Nephron (organoid): ENCODE measurements at regions not wholly inside any gene's neighbourhood (a gene's known extent, or its start where the extent isn't known, plus 50 kb on each side); places are given as distances from the start of the nearest gene placed in this dataset.

ENCODE experiments used
- H3K27ac Mint-ChIP-seq, 3 experiments: 2 replicates each; pipeline ENCODE4 v1.8.0; 2020; ENCODE audit warnings: mixed read lengths in 3 of 3, mild to moderate bottlenecking in 2 of 3, moderate library complexity in 1 of 3
- H3K27me3 Mint-ChIP-seq: 2 replicates; pipeline ENCODE4 v1.8.0; 2021; ENCODE audit warnings: low read depth, mild to moderate bottlenecking, moderate library complexity, mixed read lengths
- H3K36me3 Mint-ChIP-seq: 2 replicates; pipeline ENCODE4 v1.8.0; 2020; ENCODE audit warnings: low read depth, mixed read lengths
- H3K4me1 Mint-ChIP-seq: 2 replicates; pipeline ENCODE4 v1.8.0; 2020; ENCODE audit warnings: mixed read lengths
- H3K4me3 Mint-ChIP-seq, 3 experiments: 2 replicates each; pipeline ENCODE4 v1.8.0; 2020; ENCODE audit warnings: mild to moderate bottlenecking in 3 of 3, mixed read lengths in 3 of 3, moderate library complexity in 2 of 3
- H3K9me3 Mint-ChIP-seq: 2 replicates; pipeline ENCODE4 v1.8.0; 2020; ENCODE audit warnings: mixed read lengths
- TF ChIP-seq, protein P1 (sequence below), 3 experiments: fragments of 200-600 bp; sonication (generic); IDR thresholded peaks; one replicate each; pipeline ENCODE4 v1.5.0; 2021; ENCODE audit warnings: antibody characterized with exemption in 3 of 3; ENCODE audit not compliant: unreplicated experiment in 3 of 3

DNA sequence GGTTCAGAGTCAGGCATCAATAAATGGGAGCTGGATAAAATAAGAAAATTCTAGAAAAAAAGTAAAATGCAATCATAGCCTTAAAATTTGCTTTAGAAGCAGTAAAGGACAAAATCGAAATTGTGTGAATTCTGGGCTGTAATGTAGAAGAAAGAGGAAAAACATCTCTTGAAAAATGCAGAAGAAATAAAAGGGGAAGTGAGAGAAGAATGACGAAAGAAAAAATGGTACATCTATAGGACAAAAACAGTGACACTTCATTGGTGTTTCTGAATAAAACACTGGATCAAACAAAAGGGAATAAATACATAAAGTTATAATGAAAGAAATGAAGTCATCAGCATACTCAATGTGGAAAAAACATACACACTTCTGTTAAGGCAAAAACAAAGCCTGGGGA, 642.3 kb downstream of the ACTL7B start:
- Mint-ChIP-seq H3K4me1 (peaks cover 13% of the 10 kb centered on the region), H3K27me3 (peaks cover 34% of the 10 kb centered on the region), H3K36me3 (no peaks in the 10 kb centered on the region), H3K4me3 (no peak overlapping the region), H3K27ac (no peak overlapping the region), H3K9me3 (peaks cover 8% of the 10 kb centered on the region)
- TF ChIP-seq, protein P1, sequence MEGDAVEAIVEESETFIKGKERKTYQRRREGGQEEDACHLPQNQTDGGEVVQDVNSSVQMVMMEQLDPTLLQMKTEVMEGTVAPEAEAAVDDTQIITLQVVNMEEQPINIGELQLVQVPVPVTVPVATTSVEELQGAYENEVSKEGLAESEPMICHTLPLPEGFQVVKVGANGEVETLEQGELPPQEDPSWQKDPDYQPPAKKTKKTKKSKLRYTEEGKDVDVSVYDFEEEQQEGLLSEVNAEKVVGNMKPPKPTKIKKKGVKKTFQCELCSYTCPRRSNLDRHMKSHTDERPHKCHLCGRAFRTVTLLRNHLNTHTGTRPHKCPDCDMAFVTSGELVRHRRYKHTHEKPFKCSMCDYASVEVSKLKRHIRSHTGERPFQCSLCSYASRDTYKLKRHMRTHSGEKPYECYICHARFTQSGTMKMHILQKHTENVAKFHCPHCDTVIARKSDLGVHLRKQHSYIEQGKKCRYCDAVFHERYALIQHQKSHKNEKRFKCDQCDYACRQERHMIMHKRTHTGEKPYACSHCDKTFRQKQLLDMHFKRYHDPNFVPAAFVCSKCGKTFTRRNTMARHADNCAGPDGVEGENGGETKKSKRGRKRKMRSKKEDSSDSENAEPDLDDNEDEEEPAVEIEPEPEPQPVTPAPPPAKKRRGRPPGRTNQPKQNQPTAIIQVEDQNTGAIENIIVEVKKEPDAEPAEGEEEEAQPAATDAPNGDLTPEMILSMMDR (IDR thresholded peaks at IDR 0.05; ENCODE audit: unreplicated experiment in 3 of 3) = no peak

DNA sequence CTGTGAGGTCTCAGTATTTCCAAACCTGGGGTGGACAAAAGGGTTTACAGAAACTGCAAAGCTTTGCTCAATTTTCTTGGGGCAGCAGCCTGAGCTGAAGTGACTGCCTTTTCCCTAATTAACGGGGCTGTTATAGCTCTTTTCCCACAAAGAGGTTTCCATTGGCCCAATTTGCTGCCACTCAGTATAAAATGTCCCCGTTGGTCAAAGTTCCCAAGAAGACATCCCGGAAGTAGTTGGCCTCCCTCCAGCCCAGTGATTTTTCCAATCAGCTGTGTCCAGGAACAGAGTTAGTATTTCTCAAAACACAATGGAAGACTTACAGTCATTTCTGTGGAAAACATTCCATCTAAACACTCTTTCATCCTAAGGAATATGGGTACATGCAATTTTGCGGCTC, 643.6 kb downstream of the ACTL7B start:
- TF ChIP-seq, protein P1 (IDR thresholded peaks at IDR 0.05; ENCODE audit: unreplicated experiment in 3 of 3) = no peak
- peaks cover 39% of the 10 kb centered on the region for H3K27me3 Mint-ChIP-seq
- H3K27ac Mint-ChIP-seq = no peak overlapping the region
- H3K9me3 Mint-ChIP-seq = peaks cover 4% of the 10 kb centered on the region
- no peak overlapping the region for H3K4me3 Mint-ChIP-seq
- H3K4me1 Mint-ChIP-seq = peaks cover 22% of the 10 kb centered on the region
- H3K36me3 Mint-ChIP-seq = no peaks in the 10 kb centered on the region

DNA sequence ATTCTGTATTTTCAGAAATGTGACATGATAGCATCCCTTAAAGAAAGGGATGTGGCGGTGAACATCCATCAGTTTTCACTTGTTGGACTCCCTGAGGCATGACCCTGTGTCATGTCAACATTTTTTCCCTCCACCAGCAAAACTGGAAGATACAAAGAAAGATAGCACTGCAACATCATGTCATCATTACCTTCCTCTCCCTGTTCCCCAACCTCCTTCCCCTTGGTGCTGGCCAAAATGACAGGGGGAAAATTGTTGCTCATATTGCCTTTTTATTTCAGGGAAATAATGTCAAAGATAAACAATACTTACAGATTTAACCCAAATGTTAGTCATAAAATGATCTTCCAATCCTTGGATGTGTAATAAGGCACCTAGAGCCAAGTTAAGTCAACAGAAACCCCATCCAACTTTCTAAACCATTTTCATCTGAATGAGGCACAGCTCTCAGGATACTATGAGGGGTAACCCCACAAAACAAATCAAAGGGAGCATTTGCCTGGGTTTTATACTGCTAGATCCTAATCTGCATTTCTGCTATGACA, 644.3 kb downstream of the ACTL7B start:
- Mint-ChIP-seq H3K4me1 (peaks cover 20% of the 10 kb centered on the region), H3K27ac (peak overlapping the region in 2 of 3 experiments; percentile 40 to 74), H3K4me3 (no peak overlapping the region), H3K36me3 (no peaks in the 10 kb centered on the region), H3K27me3 (peaks cover 39% of the 10 kb centered on the region), H3K9me3 (peaks cover 8% of the 10 kb centered on the region)
- TF ChIP-seq, protein P1 (IDR thresholded peaks at IDR 0.05; ENCODE audit: unreplicated experiment in 3 of 3) = no peak

DNA sequence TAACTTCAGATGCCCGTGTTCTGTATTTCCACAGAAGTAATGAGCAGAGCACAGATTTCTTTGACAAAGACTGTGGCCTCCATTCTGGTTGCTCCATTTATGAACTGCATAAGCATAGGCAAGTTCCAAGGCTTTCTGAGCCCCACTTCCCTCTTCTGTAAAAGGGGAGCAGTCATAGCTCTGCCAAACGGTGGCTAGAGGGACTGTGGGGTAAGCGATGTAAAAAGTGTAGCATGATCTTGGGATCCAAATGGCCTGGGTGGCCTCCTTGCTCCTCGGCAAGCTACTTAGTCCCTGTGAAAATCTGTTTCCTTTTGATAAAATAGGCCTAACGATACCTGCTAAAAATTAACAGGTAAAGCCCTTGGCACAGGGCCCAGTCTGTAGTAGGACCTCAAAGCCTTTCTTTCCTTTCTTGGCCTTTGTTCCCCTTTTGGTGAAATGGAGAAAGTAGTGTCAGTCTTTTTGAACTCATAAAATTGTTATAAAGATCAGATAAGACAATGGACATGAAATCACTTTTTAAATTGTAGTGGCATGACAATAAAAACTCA, 646.6 kb downstream of the ACTL7B start:
- peak overlapping the region in 2 of 3 experiments; percentile 35 to 57 for H3K27ac Mint-ChIP-seq
- peaks cover 16% of the 10 kb centered on the region for H3K4me1 Mint-ChIP-seq
- H3K9me3 Mint-ChIP-seq = peaks cover 7% of the 10 kb centered on the region
- H3K27me3 Mint-ChIP-seq = peaks cover 29% of the 10 kb centered on the region
- H3K36me3 Mint-ChIP-seq = no peaks in the 10 kb centered on the region
- TF ChIP-seq, protein P1 (IDR thresholded peaks at IDR 0.05; ENCODE audit: unreplicated experiment in 3 of 3) = no peak
- no peak overlapping the region for H3K4me3 Mint-ChIP-seq

DNA sequence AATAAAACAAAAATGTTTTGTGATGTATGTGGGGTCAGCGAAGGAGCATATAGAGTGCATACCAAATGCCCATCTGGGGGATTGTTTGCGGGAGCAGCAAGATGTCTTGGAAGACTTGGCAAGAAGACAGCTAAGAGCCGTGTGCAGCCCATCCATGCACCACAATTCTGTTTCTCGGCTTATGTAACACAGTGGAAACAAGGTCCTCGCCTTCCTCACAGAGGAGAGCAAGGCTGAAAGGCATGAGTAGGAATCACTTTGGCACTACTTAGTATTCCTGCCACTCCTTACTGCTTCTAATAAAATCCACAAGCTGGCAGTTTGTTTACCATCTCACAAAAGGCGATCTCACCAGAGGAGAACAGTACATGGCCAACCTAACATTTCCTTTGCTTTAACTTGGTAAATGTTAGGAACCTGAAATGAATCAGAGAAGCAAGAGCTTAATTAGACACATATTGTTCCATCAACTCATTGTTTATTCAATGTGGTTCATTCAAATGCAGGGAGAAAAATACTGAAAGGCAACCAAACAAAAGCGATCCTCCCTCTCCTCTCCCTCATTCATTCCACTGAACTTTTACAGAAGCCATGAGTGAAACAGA, 648.1 kb downstream of the ACTL7B start:
- H3K9me3 Mint-ChIP-seq = peaks cover 15% of the 10 kb centered on the region
- TF ChIP-seq, protein P1 (IDR thresholded peaks at IDR 0.05; ENCODE audit: unreplicated experiment in 3 of 3) = no peak
- H3K27me3 Mint-ChIP-seq = peaks cover 18% of the 10 kb centered on the region
- H3K27ac Mint-ChIP-seq = peak overlapping the region in 2 of 3 experiments; percentile 65 to 82
- no peaks in the 10 kb centered on the region for H3K36me3 Mint-ChIP-seq
- H3K4me1 Mint-ChIP-seq = peaks cover 16% of the 10 kb centered on the region
- H3K4me3 Mint-ChIP-seq = no peak overlapping the region

DNA sequence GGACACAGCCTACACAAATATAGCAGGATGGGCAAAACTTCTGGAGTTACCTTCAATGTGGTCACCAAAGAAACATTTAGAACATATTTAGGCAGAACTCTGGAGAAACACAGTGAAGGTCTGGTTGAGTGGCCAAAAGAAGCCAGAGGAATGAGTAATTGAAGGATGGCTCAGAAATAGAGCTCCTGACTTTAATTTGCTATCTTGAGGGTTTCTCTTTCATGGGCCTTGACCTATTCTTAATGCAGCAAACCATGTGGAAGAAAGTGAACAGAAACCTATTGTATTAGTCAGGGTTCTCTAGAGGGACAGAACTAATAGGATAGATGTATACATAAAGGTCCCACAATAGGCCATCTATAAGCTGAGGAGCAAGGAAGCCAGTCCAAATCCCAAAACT, 650.5 kb downstream of the ACTL7B start:
- no peak overlapping the region for H3K27ac Mint-ChIP-seq
- H3K27me3 Mint-ChIP-seq = peaks cover 10% of the 10 kb centered on the region
- TF ChIP-seq, protein P1 (IDR thresholded peaks at IDR 0.05; ENCODE audit: unreplicated experiment in 3 of 3) = no peak
- H3K36me3 Mint-ChIP-seq = no peaks in the 10 kb centered on the region
- no peak overlapping the region for H3K4me3 Mint-ChIP-seq
- peaks cover 28% of the 10 kb centered on the region for H3K9me3 Mint-ChIP-seq
- H3K4me1 Mint-ChIP-seq = peaks cover 9% of the 10 kb centered on the region
